ENCODE measurements at regions not wholly inside any gene's neighbourhood (a gene's known extent, or its start where the extent isn't known, plus 50 kb on each side); places are given as distances from the start of the nearest gene placed in this dataset.

- Mint-ChIP-seq H3K9me3 (peaks cover 5% of the 10 kb centered on the region), H3K36me3 (no peaks in the 10 kb centered on the region), H3K4me1 (no peaks in the 10 kb centered on the region), H3K27me3 (peaks cover 16% of the 10 kb centered on the region), H3K27ac (no peak overlapping the region), H3K4me3 (no peak overlapping the region)
- ATAC-seq = no peak
Observed at GRCh38 chr5:57407391-57407790, 75.2 kb downstream of the ACTBL2 start.

- ATAC-seq = no peak
- Mint-ChIP-seq H3K36me3 (no peaks in the 10 kb centered on the region), H3K4me1 (no peaks in the 10 kb centered on the region), H3K4me3 (no peak overlapping the region), H3K27me3 (peaks cover 16% of the 10 kb centered on the region), H3K9me3 (peaks cover 5% of the 10 kb centered on the region), H3K27ac (no peak overlapping the region)
Observed at GRCh38 chr5:57406641-57407040, 76.0 kb downstream of the ACTBL2 start.

GRCh38 chr5:57405984-57406383, 76.6 kb downstream of the ACTBL2 start:
- Mint-ChIP-seq H3K4me1 (no peaks in the 10 kb centered on the region), H3K9me3 (peaks cover 5% of the 10 kb centered on the region), H3K27ac (no peak overlapping the region), H3K27me3 (peaks cover 16% of the 10 kb centered on the region), H3K4me3 (no peak overlapping the region), H3K36me3 (no peaks in the 10 kb centered on the region)
- no peak for ATAC-seq

GRCh38 chr5:57402761-57403160, 79.8 kb downstream of the ACTBL2 start:
- H3K4me1 Mint-ChIP-seq = no peaks in the 10 kb centered on the region
- ATAC-seq = no peak
- H3K36me3 Mint-ChIP-seq = no peaks in the 10 kb centered on the region
- peaks cover 13% of the 10 kb centered on the region for H3K9me3 Mint-ChIP-seq
- peaks cover 28% of the 10 kb centered on the region for H3K27me3 Mint-ChIP-seq
- H3K27ac Mint-ChIP-seq = no peak overlapping the region
- H3K4me3 Mint-ChIP-seq = no peak overlapping the region

GRCh38 chr5:57402348-57402747, 80.3 kb downstream of the ACTBL2 start:
- Mint-ChIP-seq H3K4me3 (no peak overlapping the region), H3K36me3 (no peaks in the 10 kb centered on the region), H3K4me1 (no peaks in the 10 kb centered on the region), H3K9me3 (peaks cover 13% of the 10 kb centered on the region), H3K27ac (no peak overlapping the region), H3K27me3 (peaks cover 28% of the 10 kb centered on the region)
- ATAC-seq = no peak

GRCh38 chr5:57398413-57399093, 84.1 kb downstream of the ACTBL2 start:
- peaks cover 13% of the 10 kb centered on the region for H3K9me3 Mint-ChIP-seq
- H3K27me3 Mint-ChIP-seq = peaks cover 22% of the 10 kb centered on the region
- H3K36me3 Mint-ChIP-seq = no peaks in the 10 kb centered on the region
- H3K4me1 Mint-ChIP-seq = no peaks in the 10 kb centered on the region
- no peak for ATAC-seq
- no peak overlapping the region for H3K27ac Mint-ChIP-seq
- H3K4me3 Mint-ChIP-seq = no peak overlapping the region

GRCh38 chr5:57396701-57397100, 85.9 kb downstream of the ACTBL2 start:
- Mint-ChIP-seq H3K4me3 (no peak overlapping the region), H3K9me3 (peaks cover 10% of the 10 kb centered on the region), H3K36me3 (no peaks in the 10 kb centered on the region), H3K27ac (no peak overlapping the region), H3K4me1 (no peaks in the 10 kb centered on the region), H3K27me3 (peaks cover 12% of the 10 kb centered on the region)
- ATAC-seq = no peak

- Mint-ChIP-seq H3K27me3 (peaks cover 3% of the 10 kb centered on the region), H3K9me3 (peaks cover 9% of the 10 kb centered on the region), H3K4me3 (no peak overlapping the region), H3K27ac (no peak overlapping the region), H3K36me3 (no peaks in the 10 kb centered on the region), H3K4me1 (no peaks in the 10 kb centered on the region)
- ATAC-seq = no peak
Observed at GRCh38 chr5:57394421-57395210, 88.0 kb downstream of the ACTBL2 start.

- H3K4me1 Mint-ChIP-seq = no peaks in the 10 kb centered on the region
- no peak overlapping the region for H3K27ac Mint-ChIP-seq
- ATAC-seq = no peak
- no peaks in the 10 kb centered on the region for H3K27me3 Mint-ChIP-seq
- peaks cover 12% of the 10 kb centered on the region for H3K9me3 Mint-ChIP-seq
- H3K36me3 Mint-ChIP-seq = no peaks in the 10 kb centered on the region
- H3K4me3 Mint-ChIP-seq = no peak overlapping the region
Observed at GRCh38 chr5:57386958-57387357, 95.7 kb downstream of the ACTBL2 start.

GRCh38 chr5:57383093-57383861, 99.3 kb downstream of the ACTBL2 start:
- Mint-ChIP-seq H3K36me3 (no peaks in the 10 kb centered on the region), H3K27ac (no peak overlapping the region), H3K4me1 (no peaks in the 10 kb centered on the region), H3K4me3 (no peak overlapping the region), H3K27me3 (no peaks in the 10 kb centered on the region), H3K9me3 (peaks cover 3% of the 10 kb centered on the region)
- ATAC-seq = no peak

- Mint-ChIP-seq H3K9me3 (peaks cover 3% of the 10 kb centered on the region), H3K27ac (no peak overlapping the region), H3K36me3 (no peaks in the 10 kb centered on the region), H3K4me3 (no peak overlapping the region), H3K27me3 (no peaks in the 10 kb centered on the region), H3K4me1 (no peaks in the 10 kb centered on the region)
- no peak for ATAC-seq
Observed at GRCh38 chr5:57382655-57383054, 100.0 kb downstream of the ACTBL2 start.

- Mint-ChIP-seq H3K27me3 (peaks cover 5% of the 10 kb centered on the region), H3K4me3 (no peak overlapping the region), H3K27ac (no peak overlapping the region), H3K4me1 (no peaks in the 10 kb centered on the region), H3K9me3 (peaks cover 3% of the 10 kb centered on the region), H3K36me3 (no peaks in the 10 kb centered on the region)
- ATAC-seq = no peak
Observed at GRCh38 chr5:57370376-57370775, 112.2 kb downstream of the ACTBL2 start.

GRCh38 chr5:57368010-57368409, 114.6 kb downstream of the ACTBL2 start:
- H3K4me1 Mint-ChIP-seq = no peaks in the 10 kb centered on the region
- H3K4me3 Mint-ChIP-seq = no peak overlapping the region
- no peak for ATAC-seq
- H3K9me3 Mint-ChIP-seq = peaks cover 3% of the 10 kb centered on the region
- no peaks in the 10 kb centered on the region for H3K27me3 Mint-ChIP-seq
- no peaks in the 10 kb centered on the region for H3K36me3 Mint-ChIP-seq
- no peak overlapping the region for H3K27ac Mint-ChIP-seq

GRCh38 chr5:57366744-57367143, 115.9 kb downstream of the ACTBL2 start:
- Mint-ChIP-seq H3K27me3 (no peaks in the 10 kb centered on the region), H3K4me1 (no peaks in the 10 kb centered on the region), H3K27ac (no peak overlapping the region), H3K9me3 (peaks cover 1% of the 10 kb centered on the region), H3K4me3 (no peak overlapping the region), H3K36me3 (no peaks in the 10 kb centered on the region)
- ATAC-seq = no peak

GRCh38 chr5:57362951-57363350, 119.7 kb downstream of the ACTBL2 start:
- H3K4me3 Mint-ChIP-seq = no peak overlapping the region
- no peak overlapping the region for H3K27ac Mint-ChIP-seq
- no peaks in the 10 kb centered on the region for H3K27me3 Mint-ChIP-seq
- no peaks in the 10 kb centered on the region for H3K36me3 Mint-ChIP-seq
- no peaks in the 10 kb centered on the region for H3K9me3 Mint-ChIP-seq
- ATAC-seq = no peak
- no peaks in the 10 kb centered on the region for H3K4me1 Mint-ChIP-seq
